ENCODE measurements at regions not wholly inside any gene's neighbourhood (a gene's known extent, or its start where the extent isn't known, plus 50 kb on each side); places are given as distances from the start of the nearest gene placed in this dataset.
A peak's percentile ranks its signal among the peaks of the same experiment; 100 is the strongest.

GRCh38 chr16:73692861-73693260 lies 603.8 kb upstream of the PSMD7 start:
- H3K4me3 ChIP-seq (ENCODE audit: low read length) = no peak overlapping the region
- no peak for DNase-seq (ENCODE audit: low read depth, low spot score)

- H3K4me3 ChIP-seq (ENCODE audit: low read length) = no peak overlapping the region
- DNase-seq (ENCODE audit: low read depth, low spot score) = no peak
These were observed 612.8 kb upstream of the PSMD7 start for GRCh38 chr16:73683804-73684203.

GRCh38 chr16:73672135-73672534 lies 624.2 kb upstream of the ZFHX3 start:
- DNase-seq (ENCODE audit: low read depth, low spot score) = no peak
- no peak overlapping the region for H3K4me3 ChIP-seq (ENCODE audit: low read length)

- H3K4me3 ChIP-seq (ENCODE audit: low read length) = no peak overlapping the region
- DNase-seq (ENCODE audit: low read depth, low spot score) = no peak
These were observed 623.2 kb upstream of the ZFHX3 start for GRCh38 chr16:73670836-73671820.

- no peak for DNase-seq (ENCODE audit: low read depth, low spot score)
- H3K4me3 ChIP-seq (ENCODE audit: low read length) = no peak overlapping the region
These were observed 621.8 kb upstream of the ZFHX3 start for GRCh38 chr16:73669535-73670274.

- no peak for DNase-seq (ENCODE audit: low read depth, low spot score)
These were observed 615.8 kb upstream of the ZFHX3 start for GRCh38 chr16:73663720-73664119.

GRCh38 chr16:73636196-73636595 lies 588.3 kb upstream of the ZFHX3 start:
- H3K4me3 ChIP-seq (ENCODE audit: low read length) = no peak overlapping the region
- no peak for DNase-seq (ENCODE audit: low read depth, low spot score)

More at GRCh38 chr16:73663720-73664119, 615.8 kb upstream of the ZFHX3 start:
- no peak overlapping the region for H3K4me3 ChIP-seq (ENCODE audit: low read length)

- H3K4me3 ChIP-seq (ENCODE audit: low read length) = no peak overlapping the region
- no peak for DNase-seq (ENCODE audit: low read depth, low spot score)
These were observed 581.1 kb upstream of the ZFHX3 start for GRCh38 chr16:73629011-73629410.

- no peak for DNase-seq (ENCODE audit: low read depth, low spot score)
- H3K4me3 ChIP-seq (ENCODE audit: low read length) = no peak overlapping the region
These were observed 569.8 kb upstream of the ZFHX3 start for GRCh38 chr16:73617738-73618137.

GRCh38 chr16:73616770-73617169 lies 568.8 kb upstream of the ZFHX3 start:
- DNase-seq (ENCODE audit: low read depth, low spot score) = no peak

GRCh38 chr16:73616166-73616753 lies 568.3 kb upstream of the ZFHX3 start:
- no peak overlapping the region for H3K4me3 ChIP-seq (ENCODE audit: low read length)

More at GRCh38 chr16:73616770-73617169, 568.8 kb upstream of the ZFHX3 start:
- no peak overlapping the region for H3K4me3 ChIP-seq (ENCODE audit: low read length)

GRCh38 chr16:73615071-73615940 lies 567.4 kb upstream of the ZFHX3 start:
- DNase-seq (ENCODE audit: low read depth, low spot score) = no peak
- no peak overlapping the region for H3K4me3 ChIP-seq (ENCODE audit: low read length)

More at GRCh38 chr16:73616166-73616753, 568.3 kb upstream of the ZFHX3 start:
- DNase-seq (ENCODE audit: low read depth, low spot score) = peak; percentile 47

- DNase-seq (ENCODE audit: low read depth, low spot score) = no peak
These were observed 566.2 kb upstream of the ZFHX3 start for GRCh38 chr16:73614131-73614530.

GRCh38 chr16:73610605-73611156 lies 562.8 kb upstream of the ZFHX3 start:
- no peak overlapping the region for H3K4me3 ChIP-seq (ENCODE audit: low read length)
- DNase-seq (ENCODE audit: low read depth, low spot score) = no peak

More at GRCh38 chr16:73614131-73614530, 566.2 kb upstream of the ZFHX3 start:
- H3K4me3 ChIP-seq (ENCODE audit: low read length) = no peak overlapping the region

GRCh38 chr16:73610160-73610559 lies 562.2 kb upstream of the ZFHX3 start:
- DNase-seq (ENCODE audit: low read depth, low spot score) = no peak
- no peak overlapping the region for H3K4me3 ChIP-seq (ENCODE audit: low read length)

GRCh38 chr16:73608911-73609310 lies 561.0 kb upstream of the ZFHX3 start:
- no peak for DNase-seq (ENCODE audit: low read depth, low spot score)
- no peak overlapping the region for H3K4me3 ChIP-seq (ENCODE audit: low read length)

- no peak for DNase-seq (ENCODE audit: low read depth, low spot score)
- no peak overlapping the region for H3K4me3 ChIP-seq (ENCODE audit: low read length)
These were observed 557.4 kb upstream of the ZFHX3 start for GRCh38 chr16:73605309-73605708.

- no peak overlapping the region for H3K4me3 ChIP-seq (ENCODE audit: low read length)
- no peak for DNase-seq (ENCODE audit: low read depth, low spot score)
These were observed 554.0 kb upstream of the ZFHX3 start for GRCh38 chr16:73601911-73602310.
